ENCODE measurements at regions not wholly inside any gene's neighbourhood (a gene's known extent, or its start where the extent isn't known, plus 50 kb on each side); places are given as distances from the start of the nearest gene placed in this dataset.

GRCh38 chr2:5955921-5956320, 263.7 kb downstream of the SOX11 start:
- no peak for FAIRE-seq
- DNase-seq, result no peak
- H3K27me3 ChIP-seq, result no peaks in the 10 kb centered on the region
- no peak for TF ChIP-seq CTCF (IDR thresholded peaks at IDR 0.05)
- H3K9me3 ChIP-seq, result no peaks in the 10 kb centered on the region
- intact Hi-C loops (cut with DNase I), result no loop called here
- no peak for ATAC-seq
- H3K4me1 ChIP-seq, result no peaks in the 10 kb centered on the region
- H3K36me3 ChIP-seq, result no peaks in the 10 kb centered on the region
- H3K4me3 ChIP-seq, result no peak overlapping the region
- H3K27ac ChIP-seq, result no peak overlapping the region

GRCh38 chr2:5959836-5960820, 267.9 kb downstream of the SOX11 start:
- ATAC-seq, result no peak
- no peak for DNase-seq

GRCh38 chr2:5967506-5967905, 275.3 kb downstream of the SOX11 start:
- FAIRE-seq, result no peak
- H3K4me3 ChIP-seq, result no peak overlapping the region
- no peak overlapping the region for H3K27ac ChIP-seq
- H3K9me3 ChIP-seq, result no peaks in the 10 kb centered on the region
- H3K4me1 ChIP-seq, result no peaks in the 10 kb centered on the region
- ATAC-seq, result no peak
- H3K36me3 ChIP-seq, result no peaks in the 10 kb centered on the region
- intact Hi-C loops (cut with DNase I), result no loop called here
- H3K27me3 ChIP-seq, result no peaks in the 10 kb centered on the region
- DNase-seq, result no peak
- TF ChIP-seq CTCF (IDR thresholded peaks at IDR 0.05), result no peak
- 80 to 88% methylated on average over 6 of the region's 6 CpGs for WGBS, 2 donors

More at GRCh38 chr2:5959836-5960820, 267.9 kb downstream of the SOX11 start:
- Histone ChIP-seq H3K9me3 (no peaks in the 10 kb centered on the region), H3K27me3 (no peaks in the 10 kb centered on the region), H3K4me1 (no peaks in the 10 kb centered on the region), H3K36me3 (no peaks in the 10 kb centered on the region), H3K27ac (no peak overlapping the region), H3K4me3 (no peak overlapping the region)
- WGBS, 2 donors, result 80 to 81% methylated on average over 6 of the region's 6 CpGs
- intact Hi-C loops (cut with DNase I), result no loop called here
- no peak for FAIRE-seq
- no peak for TF ChIP-seq CTCF (IDR thresholded peaks at IDR 0.05)

- Histone ChIP-seq H3K27me3 (no peaks in the 10 kb centered on the region), H3K36me3 (no peaks in the 10 kb centered on the region), H3K9me3 (no peaks in the 10 kb centered on the region), H3K4me3 (no peak overlapping the region), H3K4me1 (no peaks in the 10 kb centered on the region), H3K27ac (no peak overlapping the region)
- no peak for DNase-seq
- TF ChIP-seq CTCF (IDR thresholded peaks at IDR 0.05), result no peak
- intact Hi-C loops (cut with DNase I), result no loop called here
- 69% methylated on average over 6 of the region's 6 CpGs for WGBS, 2 donors
- ATAC-seq, result no peak
- FAIRE-seq, result no peak
Observed at GRCh38 chr2:5969303-5969702, 277.1 kb downstream of the SOX11 start.

GRCh38 chr2:5970347-5970746, 278.2 kb downstream of the SOX11 start:
- Histone ChIP-seq H3K4me3 (no peak overlapping the region), H3K27ac (no peak overlapping the region), H3K9me3 (no peaks in the 10 kb centered on the region), H3K27me3 (no peaks in the 10 kb centered on the region), H3K4me1 (no peaks in the 10 kb centered on the region), H3K36me3 (no peaks in the 10 kb centered on the region)
- 70 to 79% methylated on average over 4 of the region's 4 CpGs for WGBS, 2 donors
- intact Hi-C loops (cut with DNase I), result no loop called here
- DNase-seq (no peak), ATAC-seq (no peak), FAIRE-seq (no peak)
- TF ChIP-seq CTCF (IDR thresholded peaks at IDR 0.05), result no peak

All from pancreas (tissue), 10 donors.